GM19397 (cell line): ENCODE measurements at regions not wholly inside any gene's neighbourhood (a gene's known extent, or its start where the extent isn't known, plus 50 kb on each side); places are given as distances from the start of the nearest gene placed in this dataset.
A peak's percentile ranks its signal among the peaks of the same experiment; 100 is the strongest.
"Not testable (repeated sequence)": the region's sequence is repeated elsewhere in the genome, so short reads cannot be mapped to it uniquely, and the experiment has no call there.

Experiments
- ATAC-seq: cut with Tn5 transposase; IDR thresholded peaks from one replicate; pipeline ENCODE4 v1.9.1; 2021; ENCODE audit warnings: mild to moderate bottlenecking, moderate library complexity; ENCODE audit not compliant: unreplicated experiment

GRCh38 chr1:184859381-184860105 is 104.9 kb upstream of the EDEM3 start:
- no peak for ATAC-seq

DNA sequence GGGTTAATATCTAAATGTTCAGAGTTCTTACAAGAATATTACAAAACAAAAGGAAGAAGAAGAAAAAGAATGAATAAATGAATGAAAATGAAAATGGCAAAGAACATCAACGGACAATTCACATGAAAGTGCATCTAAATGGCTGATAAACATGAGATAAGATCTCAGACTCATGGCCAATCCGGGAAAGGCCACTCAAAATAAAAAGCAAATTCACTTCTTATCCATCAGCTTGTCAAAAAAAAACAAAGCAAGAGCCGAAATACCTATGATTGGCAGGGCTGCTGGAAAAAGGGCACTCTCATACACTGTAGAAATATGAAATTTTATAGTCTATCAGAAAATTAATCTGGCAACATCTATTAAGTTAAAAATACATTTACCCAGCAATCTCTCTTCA is 103.6 kb upstream of the EDEM3 start:
- no peak for ATAC-seq

GRCh38 chr1:184854496-184855140 is 100.0 kb upstream of the EDEM3 start:
- ATAC-seq: no peak

- ATAC-seq: no peak
These were observed 99.4 kb upstream of the EDEM3 start for GRCh38 chr1:184854036-184854435.

DNA sequence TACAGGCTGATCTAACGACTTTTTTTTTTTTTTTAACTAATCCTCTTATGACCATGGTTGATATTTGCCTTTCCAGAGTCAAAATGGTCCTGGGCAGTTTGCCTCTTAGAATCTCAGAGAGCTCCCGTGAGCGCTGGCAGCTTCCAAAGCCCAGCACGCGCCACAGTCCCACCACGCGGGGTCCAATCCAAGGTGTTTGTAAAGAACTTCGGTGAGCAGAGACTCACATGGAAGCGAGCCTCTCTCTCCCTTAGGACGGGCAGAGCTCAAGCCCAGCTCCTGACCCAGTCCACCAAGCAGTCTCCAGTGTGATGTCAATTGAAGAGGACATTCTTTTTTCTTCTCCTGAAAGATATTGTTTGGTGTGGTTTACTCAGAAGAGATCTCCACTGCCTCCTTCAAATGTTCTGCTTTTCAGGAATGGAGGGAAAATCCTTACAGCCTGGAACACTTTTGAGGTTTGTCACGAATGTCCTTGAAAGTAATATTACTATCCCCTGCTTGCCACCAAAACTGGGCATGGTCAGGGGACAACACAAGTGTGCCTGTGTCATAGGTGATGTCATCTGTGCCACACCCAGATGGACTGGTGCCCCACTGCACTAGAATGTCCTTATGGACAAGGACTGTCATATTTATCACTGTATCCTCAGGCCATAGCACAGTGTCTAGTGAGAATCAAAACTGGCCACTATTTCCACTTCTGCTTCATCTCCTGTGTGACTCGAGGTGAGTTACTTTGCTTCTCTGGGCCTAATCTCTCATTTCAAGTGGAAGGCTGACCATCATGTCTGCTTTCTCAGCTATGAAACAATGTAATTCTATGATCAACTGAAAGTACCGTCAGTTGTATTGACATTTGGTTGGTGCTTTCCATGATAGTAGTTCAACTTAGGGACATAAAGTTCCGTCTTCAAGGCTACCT is 97.4 kb upstream of the EDEM3 start:
- no peak for ATAC-seq

DNA sequence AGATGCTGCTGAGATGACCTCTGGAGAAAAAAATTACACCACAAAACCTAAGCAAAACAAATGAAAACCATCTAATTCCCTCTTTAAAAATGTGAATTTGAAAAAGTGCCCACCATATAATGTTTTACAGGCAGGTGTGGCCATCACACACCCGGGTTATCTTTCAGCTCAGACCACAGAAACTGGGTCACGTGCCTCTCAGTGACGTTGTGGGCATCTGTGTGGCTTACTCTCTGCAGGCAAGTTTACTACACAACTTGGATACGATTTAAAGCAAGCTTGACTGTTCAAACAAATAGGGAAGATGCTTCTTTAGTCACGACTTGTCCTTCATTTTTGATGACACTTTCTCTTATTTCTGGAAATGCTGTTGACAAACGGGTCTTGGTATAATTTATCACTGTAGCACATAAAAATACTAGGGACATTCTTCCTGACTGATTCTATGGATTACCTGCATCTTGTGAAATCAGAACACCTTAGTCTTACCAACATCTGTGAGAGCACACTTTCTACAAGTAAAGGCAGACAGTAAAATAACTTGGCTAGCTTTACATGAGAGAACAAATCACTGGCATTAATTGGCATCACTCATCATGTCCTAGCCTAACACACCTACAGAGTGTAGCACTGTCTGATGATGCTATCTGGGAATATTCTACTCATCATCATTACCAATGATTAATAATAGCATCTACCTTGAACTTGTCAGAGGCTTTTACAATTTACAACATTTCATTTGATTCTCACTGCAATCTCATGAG is 89.3 kb upstream of the EDEM3 start:
- ATAC-seq: peak; percentile 100

- ATAC-seq: no peak
These were observed 85.9 kb upstream of the EDEM3 start for GRCh38 chr1:184840596-184840995.

DNA sequence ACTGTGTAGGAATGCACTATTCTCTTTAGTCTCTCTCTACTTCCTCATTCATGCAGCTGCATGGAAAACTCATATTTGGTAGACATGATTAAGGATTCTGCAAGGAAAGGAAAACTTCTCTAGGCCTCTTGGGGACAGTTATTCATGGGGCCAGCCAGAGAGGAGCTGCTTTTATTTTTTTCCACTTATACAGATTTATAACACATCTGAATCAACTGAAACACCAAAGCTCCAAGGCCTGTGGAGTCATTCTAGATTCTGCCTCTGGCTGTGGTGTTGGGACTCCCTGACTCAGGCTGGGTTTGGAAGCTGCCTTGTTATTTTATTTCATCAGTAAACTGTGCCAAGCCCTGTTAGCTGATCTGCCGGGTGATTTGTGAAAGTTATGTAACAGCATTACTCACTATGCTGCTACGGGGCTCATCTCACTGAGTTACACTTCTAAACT is 83.9 kb upstream of the EDEM3 start:
- no peak for ATAC-seq

DNA sequence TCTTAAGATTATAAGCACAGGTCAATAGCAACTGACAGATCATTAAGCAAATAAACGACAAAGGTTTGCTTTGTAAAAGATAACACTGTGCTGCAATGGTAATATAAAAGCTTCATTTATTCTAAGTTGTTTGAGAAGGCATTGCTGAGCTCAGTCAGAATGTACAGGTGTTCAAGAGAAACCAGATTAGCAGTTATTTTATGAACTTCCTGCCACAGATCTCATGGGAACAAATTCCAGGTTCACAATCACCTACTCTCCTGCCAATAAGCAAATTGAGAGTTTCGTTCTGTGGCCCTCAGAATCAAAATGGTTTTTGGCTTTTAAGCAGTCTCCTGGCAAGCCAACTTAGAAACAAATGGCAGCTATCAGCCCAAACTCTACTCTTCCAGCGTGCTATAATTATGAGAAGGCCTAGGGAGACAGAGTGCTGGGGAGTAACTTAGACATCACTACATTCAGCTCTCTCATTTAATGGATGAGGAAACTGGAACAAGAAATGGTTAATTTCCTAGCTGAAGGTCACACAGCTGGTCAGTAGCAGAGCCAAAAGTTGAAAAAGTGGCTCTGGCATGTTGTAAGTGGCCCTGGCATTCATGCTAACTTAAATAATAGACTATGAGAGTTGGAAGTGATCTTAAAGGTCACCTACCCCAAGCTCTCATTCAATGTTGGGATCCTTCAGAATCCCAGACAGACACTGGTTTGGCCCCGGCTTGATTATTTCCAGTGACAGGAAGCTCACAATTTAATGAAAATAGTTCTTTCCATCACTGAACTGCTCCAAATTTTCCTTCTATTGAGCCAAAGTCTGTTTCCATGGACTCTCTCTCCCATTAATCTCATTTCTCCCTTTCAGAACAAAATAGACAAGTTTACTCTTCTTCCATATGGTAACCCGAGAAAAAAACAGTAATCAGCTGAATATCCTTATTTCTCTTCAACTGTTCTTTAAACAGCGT is 82.6 kb upstream of the EDEM3 start:
- peak; percentile 69 for ATAC-seq

- no peak for ATAC-seq
These were observed 81.5 kb upstream of the EDEM3 start for GRCh38 chr1:184836141-184836540.

DNA sequence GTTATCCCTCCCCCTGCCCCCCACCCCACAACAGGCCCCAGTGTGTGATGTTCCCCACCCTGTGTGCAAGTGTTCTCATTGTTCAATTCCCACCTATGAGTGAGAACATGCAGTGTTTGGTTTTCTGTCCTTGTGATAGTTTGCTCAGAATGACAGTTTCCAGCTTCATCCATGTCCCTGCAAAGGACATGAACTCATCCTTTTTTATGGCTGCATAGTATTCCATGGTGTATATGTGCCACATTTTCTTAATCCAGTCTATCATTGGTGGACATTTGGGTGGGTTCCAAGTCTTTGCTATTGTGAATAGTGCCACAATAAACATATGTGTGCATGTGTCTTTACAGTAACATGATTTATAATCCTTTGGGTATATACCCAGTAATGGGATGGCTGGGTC is 79.3 kb upstream of the EDEM3 start:
- not testable (repeated sequence) for ATAC-seq

DNA sequence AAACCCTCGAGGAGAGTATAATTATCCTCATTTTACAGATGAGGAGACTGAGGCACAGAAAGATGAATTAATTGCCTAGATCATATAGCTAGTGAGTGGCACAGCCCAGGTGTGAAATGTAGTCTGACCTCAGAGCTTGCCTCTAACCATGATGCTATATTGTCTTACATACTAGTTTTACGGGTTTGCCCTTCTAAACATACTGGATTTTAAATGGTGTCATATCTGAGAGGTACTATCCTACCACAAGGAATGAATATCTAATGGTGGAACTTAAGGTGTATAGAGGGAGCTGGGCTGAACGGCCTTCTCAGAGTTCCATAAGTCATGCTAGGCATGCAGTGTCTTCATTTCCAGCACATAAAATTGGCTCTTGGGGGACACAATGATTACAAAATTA is 77.9 kb upstream of the EDEM3 start:
- no peak for ATAC-seq

- ATAC-seq: not testable (repeated sequence)
These were observed 74.8 kb upstream of the EDEM3 start for GRCh38 chr1:184829496-184829895.

DNA sequence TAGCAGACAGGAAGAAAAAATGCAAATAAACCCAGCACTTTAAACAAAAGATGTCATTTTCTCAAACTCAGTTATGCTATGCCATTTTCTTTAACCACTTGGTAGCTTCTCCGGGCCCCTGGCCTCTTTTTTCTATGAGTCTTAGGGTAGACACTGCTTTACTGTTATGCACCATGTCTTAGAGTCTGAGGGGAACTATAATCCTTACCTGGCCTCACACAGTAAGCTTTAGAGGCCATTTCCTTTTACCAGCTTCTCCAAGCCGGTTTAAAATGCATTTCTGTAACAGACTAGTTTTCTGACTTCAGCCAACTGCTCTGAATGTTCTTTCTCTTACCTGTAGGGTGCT is 73.7 kb upstream of the EDEM3 start:
- no peak for ATAC-seq

- ATAC-seq: no peak
These were observed 73.1 kb upstream of the EDEM3 start for GRCh38 chr1:184827600-184828368.

DNA sequence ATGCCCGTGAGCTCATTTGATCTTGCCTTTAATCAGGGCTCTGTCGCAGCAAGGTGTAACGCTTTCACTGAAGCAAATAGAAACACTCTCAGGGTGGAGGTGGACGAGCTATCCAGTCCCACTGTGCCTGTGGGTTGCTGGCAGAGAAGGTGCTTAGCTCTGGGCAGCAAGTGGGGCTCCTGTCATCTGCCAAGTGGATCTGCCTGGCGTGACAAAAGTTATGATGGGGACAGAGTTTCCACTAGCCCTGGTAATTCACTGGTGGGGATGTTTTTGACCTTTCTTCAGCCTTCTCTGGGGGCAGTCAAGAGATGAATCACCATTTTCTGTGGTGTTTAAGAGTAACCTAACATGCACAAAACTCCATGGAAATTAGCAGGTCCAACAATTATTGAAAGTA is 71.3 kb upstream of the EDEM3 start:
- ATAC-seq: no peak

DNA sequence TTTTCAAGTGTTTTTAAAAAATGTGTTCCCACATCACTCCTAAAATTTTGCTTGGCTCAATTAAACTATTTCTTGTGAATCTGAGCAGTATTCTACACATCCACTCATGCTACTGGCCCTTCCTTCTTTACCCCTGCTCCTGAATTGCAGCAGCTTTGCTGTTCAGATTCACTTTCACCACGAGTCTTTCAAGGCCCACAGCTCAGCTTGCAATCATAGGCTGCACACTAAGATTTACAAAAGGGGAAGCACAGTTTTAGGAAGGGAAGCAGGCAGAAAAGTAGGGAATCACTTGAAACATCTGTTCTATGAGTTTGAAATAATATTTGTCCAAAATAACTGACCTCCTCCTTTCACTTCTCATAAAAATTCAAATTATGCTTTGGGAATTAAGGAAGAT is 70.9 kb upstream of the EDEM3 start:
- no peak for ATAC-seq

- no peak for ATAC-seq
These were observed 70.1 kb upstream of the EDEM3 start for GRCh38 chr1:184824691-184825323.

GRCh38 chr1:184823080-184823479 is 68.4 kb upstream of the EDEM3 start:
- ATAC-seq: no peak
